ENCODE measurements at regions not wholly inside any gene's neighbourhood (a gene's known extent, or its start where the extent isn't known, plus 50 kb on each side); places are given as distances from the start of the nearest gene placed in this dataset.
"Not testable (repeated sequence)": the region's sequence is repeated elsewhere in the genome, so short reads cannot be mapped to it uniquely, and the experiment has no call there.

- DNase-seq = peak; percentile 1
Observed at GRCh38 chr3:139202226-139202958, 141.4 kb upstream of the MRPS22 start.

- no peak for DNase-seq
Observed at GRCh38 chr3:139202959-139203349, 140.9 kb upstream of the MRPS22 start.

- no peak for DNase-seq
Observed at GRCh38 chr3:139203752-139204151, 140.1 kb upstream of the MRPS22 start.

- DNase-seq = no peak
Observed at GRCh38 chr3:139204728-139205127, 139.1 kb upstream of the MRPS22 start.

- DNase-seq = no peak
Observed at GRCh38 chr3:139213936-139214335, 129.9 kb upstream of the MRPS22 start.

- DNase-seq = no peak
Observed at GRCh38 chr3:139216958-139217357, 126.9 kb upstream of the MRPS22 start.

GRCh38 chr3:139217633-139218032, 126.2 kb upstream of the MRPS22 start:
- DNase-seq = no peak

- DNase-seq = no peak
Observed at GRCh38 chr3:139218046-139218445, 125.8 kb upstream of the MRPS22 start.

- DNase-seq = no peak
Observed at GRCh38 chr3:139219463-139219862, 124.4 kb upstream of the MRPS22 start.

GRCh38 chr3:139222100-139222657, 121.6 kb upstream of the MRPS22 start:
- peak; percentile 8 for DNase-seq

- no peak for DNase-seq
Observed at GRCh38 chr3:139225548-139225947, 118.3 kb upstream of the MRPS22 start.

GRCh38 chr3:139226731-139227130, 117.1 kb upstream of the MRPS22 start:
- DNase-seq = no peak

- peak; percentile 38 for DNase-seq
Observed at GRCh38 chr3:139227165-139227564, 116.7 kb upstream of the MRPS22 start.

- no peak for DNase-seq
Observed at GRCh38 chr3:139227827-139228226, 116.0 kb upstream of the MRPS22 start.

- no peak for DNase-seq
Observed at GRCh38 chr3:139230391-139230790, 113.4 kb upstream of the MRPS22 start.

GRCh38 chr3:139231555-139232281, 112.1 kb upstream of the MRPS22 start:
- DNase-seq = no peak

GRCh38 chr3:139232341-139232740, 111.5 kb upstream of the MRPS22 start:
- not testable (repeated sequence) for DNase-seq

- DNase-seq = no peak
Observed at GRCh38 chr3:139234491-139234890, 109.3 kb upstream of the MRPS22 start.

GRCh38 chr3:139235192-139235591, 108.6 kb upstream of the MRPS22 start:
- no peak for DNase-seq

- DNase-seq = no peak
Observed at GRCh38 chr3:139236336-139236735, 107.5 kb upstream of the MRPS22 start.

- DNase-seq = no peak
Observed at GRCh38 chr3:139238281-139239030, 105.4 kb upstream of the MRPS22 start.

- no peak for DNase-seq
Observed at GRCh38 chr3:139239550-139239949, 104.3 kb upstream of the MRPS22 start.

- no peak for DNase-seq
Observed at GRCh38 chr3:139241783-139242182, 102.0 kb upstream of the MRPS22 start.

All from NCI-H69 (cell line).